ENCODE measurements at regions not wholly inside any gene's neighbourhood (a gene's known extent, or its start where the extent isn't known, plus 50 kb on each side); places are given as distances from the start of the nearest gene placed in this dataset.
"Not testable (repeated sequence)": the region's sequence is repeated elsewhere in the genome, so short reads cannot be mapped to it uniquely, and the experiment has no call there.

GRCh38 chrY:12438823-12439222 is 262.2 kb upstream of the USP9Y start:
- H3K9ac ChIP-seq (ENCODE audit: low read depth in 1 of 3, low read length in 3 of 3); H3K27me3 ChIP-seq (ENCODE audit: control insufficient read depth in 3 of 3, insufficient read depth in 3 of 3, low read length in 3 of 3); H3K9me3 ChIP-seq (ENCODE audit: control insufficient read depth in 3 of 3, low read length in 3 of 3); H3K4me1 ChIP-seq (ENCODE audit: control insufficient read depth in 3 of 3, insufficient read depth in 3 of 3, low read length in 3 of 3); H3K36me3 ChIP-seq (ENCODE audit: control insufficient read depth in 3 of 3, insufficient read depth in 3 of 3, low read length in 3 of 3); H3K4me3 ChIP-seq (ENCODE audit: low read length in 3 of 3); H3K27ac ChIP-seq (ENCODE audit: low read depth, low read length): not testable (repeated sequence)

GRCh38 chrY:12444200-12444599 is 256.8 kb upstream of the USP9Y start:
- H3K4me3 ChIP-seq (ENCODE audit: low read length in 3 of 3): no peak overlapping the region
- H3K9ac ChIP-seq (ENCODE audit: low read depth in 1 of 3, low read length in 3 of 3): no peak overlapping the region
- no peak overlapping the region for H3K27ac ChIP-seq (ENCODE audit: low read depth, low read length)
- no peaks in the 10 kb centered on the region for H3K36me3 ChIP-seq (ENCODE audit: control insufficient read depth in 3 of 3, insufficient read depth in 3 of 3, low read length in 3 of 3)
- H3K27me3 ChIP-seq (ENCODE audit: control insufficient read depth in 3 of 3, insufficient read depth in 3 of 3, low read length in 3 of 3): no peaks in the 10 kb centered on the region
- H3K4me1 ChIP-seq (ENCODE audit: control insufficient read depth in 3 of 3, insufficient read depth in 3 of 3, low read length in 3 of 3): no peaks in the 10 kb centered on the region
- no peaks in the 10 kb centered on the region for H3K9me3 ChIP-seq (ENCODE audit: control insufficient read depth in 3 of 3, low read length in 3 of 3)

DNA sequence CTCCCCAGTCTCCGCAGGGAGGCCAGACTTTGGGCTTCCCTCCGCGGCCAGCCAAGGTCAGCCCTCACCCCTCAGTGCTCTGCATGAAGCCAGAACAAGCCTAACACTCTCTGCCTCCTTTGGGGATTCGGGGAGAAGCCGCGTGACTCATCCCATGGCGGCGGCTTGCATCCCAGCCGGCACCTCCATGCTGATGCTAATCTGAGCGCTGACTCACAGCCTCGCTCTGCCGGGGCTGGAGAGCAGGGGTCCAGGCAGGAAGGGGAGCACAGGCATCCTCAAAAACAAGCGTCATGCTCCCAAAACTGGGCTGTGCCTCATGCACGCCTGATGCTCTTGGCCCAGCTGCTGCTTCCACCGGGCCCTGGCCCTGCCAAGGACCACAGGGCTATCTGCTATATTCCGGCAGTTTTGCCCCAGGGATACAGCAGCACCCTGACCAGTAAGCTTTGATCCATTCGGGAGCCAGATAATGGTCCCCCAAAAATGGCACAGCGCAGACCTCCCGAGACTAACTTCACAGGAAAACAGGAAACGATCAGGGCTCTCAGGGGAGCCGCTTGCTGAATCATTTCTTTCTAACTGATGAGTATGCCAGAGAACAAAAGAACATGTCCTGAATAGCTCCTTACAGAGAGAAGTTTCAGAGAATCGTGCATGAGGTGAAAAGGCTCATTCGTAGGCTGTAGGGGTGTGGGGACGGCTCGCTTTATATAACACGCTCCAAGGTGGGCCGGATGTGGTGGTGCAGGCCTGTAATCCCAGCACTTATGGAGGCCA is 254.4 kb upstream of the USP9Y start:
- not testable (repeated sequence) for H3K9me3 ChIP-seq (ENCODE audit: control insufficient read depth in 3 of 3, low read length in 3 of 3); H3K9ac ChIP-seq (ENCODE audit: low read depth in 1 of 3, low read length in 3 of 3); H3K4me1 ChIP-seq (ENCODE audit: control insufficient read depth in 3 of 3, insufficient read depth in 3 of 3, low read length in 3 of 3); H3K36me3 ChIP-seq (ENCODE audit: control insufficient read depth in 3 of 3, insufficient read depth in 3 of 3, low read length in 3 of 3); H3K27ac ChIP-seq (ENCODE audit: low read depth, low read length); H3K27me3 ChIP-seq (ENCODE audit: control insufficient read depth in 3 of 3, insufficient read depth in 3 of 3, low read length in 3 of 3); H3K4me3 ChIP-seq (ENCODE audit: low read length in 3 of 3)

- H3K4me1 ChIP-seq (ENCODE audit: control insufficient read depth in 3 of 3, insufficient read depth in 3 of 3, low read length in 3 of 3); H3K9ac ChIP-seq (ENCODE audit: low read depth in 1 of 3, low read length in 3 of 3); H3K36me3 ChIP-seq (ENCODE audit: control insufficient read depth in 3 of 3, insufficient read depth in 3 of 3, low read length in 3 of 3); H3K4me3 ChIP-seq (ENCODE audit: low read length in 3 of 3); H3K27ac ChIP-seq (ENCODE audit: low read depth, low read length); H3K9me3 ChIP-seq (ENCODE audit: control insufficient read depth in 3 of 3, low read length in 3 of 3); H3K27me3 ChIP-seq (ENCODE audit: control insufficient read depth in 3 of 3, insufficient read depth in 3 of 3, low read length in 3 of 3): not testable (repeated sequence)
Observed at GRCh38 chrY:12448561-12448960, 252.5 kb upstream of the USP9Y start.

DNA sequence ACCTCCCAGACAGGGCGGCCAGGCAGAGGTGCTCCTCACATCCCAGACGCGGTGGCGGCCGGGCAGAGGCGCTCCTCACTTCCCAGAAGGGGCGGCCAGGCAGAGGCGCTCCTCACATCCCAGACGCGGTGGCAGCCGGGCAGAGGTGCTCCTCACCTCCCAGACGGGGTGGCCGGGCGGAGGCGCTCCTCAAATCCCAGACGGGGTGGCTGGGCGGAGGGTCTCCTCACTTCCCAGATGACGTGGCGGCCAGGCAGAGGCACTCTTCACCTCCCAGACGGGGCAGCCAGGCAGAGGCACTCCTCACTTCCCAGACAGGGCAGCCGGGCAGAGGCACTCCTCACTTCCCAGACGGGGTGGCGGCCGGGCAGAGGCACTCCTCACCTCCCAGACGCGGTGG is 247.7 kb upstream of the USP9Y start:
- H3K36me3 ChIP-seq (ENCODE audit: control insufficient read depth in 3 of 3, insufficient read depth in 3 of 3, low read length in 3 of 3); H3K9ac ChIP-seq (ENCODE audit: low read depth in 1 of 3, low read length in 3 of 3); H3K4me3 ChIP-seq (ENCODE audit: low read length in 3 of 3); H3K9me3 ChIP-seq (ENCODE audit: control insufficient read depth in 3 of 3, low read length in 3 of 3); H3K27ac ChIP-seq (ENCODE audit: low read depth, low read length); H3K4me1 ChIP-seq (ENCODE audit: control insufficient read depth in 3 of 3, insufficient read depth in 3 of 3, low read length in 3 of 3); H3K27me3 ChIP-seq (ENCODE audit: control insufficient read depth in 3 of 3, insufficient read depth in 3 of 3, low read length in 3 of 3): not testable (repeated sequence)

DNA sequence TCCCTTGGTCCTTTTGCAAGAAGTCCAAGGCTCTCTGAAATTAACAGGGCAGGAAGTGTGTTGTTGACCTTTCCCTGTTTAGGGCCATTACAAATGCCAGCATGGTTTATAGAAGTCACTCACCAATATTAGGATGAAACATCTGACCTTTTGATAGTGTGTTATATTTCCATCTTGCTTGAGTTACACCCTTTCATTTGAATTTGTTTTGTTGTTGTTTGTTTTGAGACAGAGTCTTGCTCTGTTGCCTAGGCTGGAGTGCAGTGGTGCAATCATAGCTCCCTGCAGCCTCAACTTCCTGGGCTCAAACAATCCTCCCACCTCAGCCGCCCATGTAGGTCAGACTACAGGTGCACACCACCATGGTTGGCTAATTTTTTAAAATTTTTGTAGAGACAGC is 241.1 kb upstream of the USP9Y start:
- no peaks in the 10 kb centered on the region for H3K27me3 ChIP-seq (ENCODE audit: control insufficient read depth in 3 of 3, insufficient read depth in 3 of 3, low read length in 3 of 3)
- H3K4me1 ChIP-seq (ENCODE audit: control insufficient read depth in 3 of 3, insufficient read depth in 3 of 3, low read length in 3 of 3): no peaks in the 10 kb centered on the region
- H3K9ac ChIP-seq (ENCODE audit: low read depth in 1 of 3, low read length in 3 of 3): no peak overlapping the region
- H3K4me3 ChIP-seq (ENCODE audit: low read length in 3 of 3): no peak overlapping the region
- H3K27ac ChIP-seq (ENCODE audit: low read depth, low read length): no peak overlapping the region
- no peaks in the 10 kb centered on the region for H3K36me3 ChIP-seq (ENCODE audit: control insufficient read depth in 3 of 3, insufficient read depth in 3 of 3, low read length in 3 of 3)
- H3K9me3 ChIP-seq (ENCODE audit: control insufficient read depth in 3 of 3, low read length in 3 of 3): no peaks in the 10 kb centered on the region

- no peak overlapping the region for H3K4me3 ChIP-seq (ENCODE audit: low read length in 3 of 3)
- H3K9ac ChIP-seq (ENCODE audit: low read depth in 1 of 3, low read length in 3 of 3): no peak overlapping the region
- H3K9me3 ChIP-seq (ENCODE audit: control insufficient read depth in 3 of 3, low read length in 3 of 3): no peaks in the 10 kb centered on the region
- H3K4me1 ChIP-seq (ENCODE audit: control insufficient read depth in 3 of 3, insufficient read depth in 3 of 3, low read length in 3 of 3): no peaks in the 10 kb centered on the region
- no peak overlapping the region for H3K27ac ChIP-seq (ENCODE audit: low read depth, low read length)
- no peaks in the 10 kb centered on the region for H3K36me3 ChIP-seq (ENCODE audit: control insufficient read depth in 3 of 3, insufficient read depth in 3 of 3, low read length in 3 of 3)
- no peaks in the 10 kb centered on the region for H3K27me3 ChIP-seq (ENCODE audit: control insufficient read depth in 3 of 3, insufficient read depth in 3 of 3, low read length in 3 of 3)
Observed at GRCh38 chrY:12464155-12464554, 236.9 kb upstream of the USP9Y start.

GRCh38 chrY:12465706-12466105 is 235.3 kb upstream of the USP9Y start:
- H3K9ac ChIP-seq (ENCODE audit: low read depth in 1 of 3, low read length in 3 of 3): no peak overlapping the region
- H3K27ac ChIP-seq (ENCODE audit: low read depth, low read length): no peak overlapping the region
- H3K9me3 ChIP-seq (ENCODE audit: control insufficient read depth in 3 of 3, low read length in 3 of 3): no peaks in the 10 kb centered on the region
- no peaks in the 10 kb centered on the region for H3K36me3 ChIP-seq (ENCODE audit: control insufficient read depth in 3 of 3, insufficient read depth in 3 of 3, low read length in 3 of 3)
- H3K4me3 ChIP-seq (ENCODE audit: low read length in 3 of 3): no peak overlapping the region
- no peaks in the 10 kb centered on the region for H3K4me1 ChIP-seq (ENCODE audit: control insufficient read depth in 3 of 3, insufficient read depth in 3 of 3, low read length in 3 of 3)
- no peaks in the 10 kb centered on the region for H3K27me3 ChIP-seq (ENCODE audit: control insufficient read depth in 3 of 3, insufficient read depth in 3 of 3, low read length in 3 of 3)

DNA sequence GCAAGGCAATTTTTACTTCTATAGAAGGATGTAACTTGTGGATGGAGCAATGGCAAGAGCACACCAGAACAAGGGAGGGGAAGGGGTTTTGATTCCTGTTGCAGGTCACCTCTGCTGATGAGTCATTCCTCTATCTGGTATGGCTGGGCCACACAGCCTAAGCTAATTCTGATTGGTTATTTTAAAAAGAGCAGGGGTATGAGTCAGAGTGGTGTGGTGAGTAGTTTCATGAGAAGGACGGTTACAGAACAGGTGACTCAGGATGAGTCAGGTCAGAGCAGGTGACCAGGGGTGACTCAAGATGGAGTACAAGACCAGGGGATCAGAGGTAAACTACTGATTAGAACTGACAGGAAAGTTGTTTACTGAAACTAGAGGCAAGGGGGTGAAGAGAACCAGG is 231.9 kb upstream of the USP9Y start:
- H3K36me3 ChIP-seq (ENCODE audit: control insufficient read depth in 3 of 3, insufficient read depth in 3 of 3, low read length in 3 of 3): no peaks in the 10 kb centered on the region
- no peaks in the 10 kb centered on the region for H3K9me3 ChIP-seq (ENCODE audit: control insufficient read depth in 3 of 3, low read length in 3 of 3)
- H3K4me3 ChIP-seq (ENCODE audit: low read length in 3 of 3): no peak overlapping the region
- H3K27ac ChIP-seq (ENCODE audit: low read depth, low read length): no peak overlapping the region
- H3K27me3 ChIP-seq (ENCODE audit: control insufficient read depth in 3 of 3, insufficient read depth in 3 of 3, low read length in 3 of 3): no peaks in the 10 kb centered on the region
- H3K4me1 ChIP-seq (ENCODE audit: control insufficient read depth in 3 of 3, insufficient read depth in 3 of 3, low read length in 3 of 3): no peaks in the 10 kb centered on the region
- no peak overlapping the region for H3K9ac ChIP-seq (ENCODE audit: low read depth in 1 of 3, low read length in 3 of 3)

GRCh38 chrY:12474472-12474871 is 226.6 kb upstream of the USP9Y start:
- Histone ChIP-seq H3K27me3 (ENCODE audit: control insufficient read depth in 3 of 3, insufficient read depth in 3 of 3, low read length in 3 of 3) (no peaks in the 10 kb centered on the region), H3K36me3 (ENCODE audit: control insufficient read depth in 3 of 3, insufficient read depth in 3 of 3, low read length in 3 of 3) (no peaks in the 10 kb centered on the region), H3K27ac (ENCODE audit: low read depth, low read length) (no peak overlapping the region), H3K4me1 (ENCODE audit: control insufficient read depth in 3 of 3, insufficient read depth in 3 of 3, low read length in 3 of 3) (no peaks in the 10 kb centered on the region), H3K9me3 (ENCODE audit: control insufficient read depth in 3 of 3, low read length in 3 of 3) (no peaks in the 10 kb centered on the region), H3K9ac (ENCODE audit: low read depth in 1 of 3, low read length in 3 of 3) (no peak overlapping the region), H3K4me3 (ENCODE audit: low read length in 3 of 3) (no peak overlapping the region)

GRCh38 chrY:12479382-12479781 is 221.6 kb upstream of the USP9Y start:
- H3K4me3 ChIP-seq (ENCODE audit: low read length in 3 of 3): no peak overlapping the region
- H3K4me1 ChIP-seq (ENCODE audit: control insufficient read depth in 3 of 3, insufficient read depth in 3 of 3, low read length in 3 of 3): no peaks in the 10 kb centered on the region
- no peak overlapping the region for H3K27ac ChIP-seq (ENCODE audit: low read depth, low read length)
- no peaks in the 10 kb centered on the region for H3K9me3 ChIP-seq (ENCODE audit: control insufficient read depth in 3 of 3, low read length in 3 of 3)
- no peaks in the 10 kb centered on the region for H3K27me3 ChIP-seq (ENCODE audit: control insufficient read depth in 3 of 3, insufficient read depth in 3 of 3, low read length in 3 of 3)
- H3K9ac ChIP-seq (ENCODE audit: low read depth in 1 of 3, low read length in 3 of 3): no peak overlapping the region
- H3K36me3 ChIP-seq (ENCODE audit: control insufficient read depth in 3 of 3, insufficient read depth in 3 of 3, low read length in 3 of 3): no peaks in the 10 kb centered on the region
